MV-4-11 (cell line): ENCODE measurements at regions not wholly inside any gene's neighbourhood (a gene's known extent, or its start where the extent isn't known, plus 50 kb on each side); places are given as distances from the start of the nearest gene placed in this dataset.

Experiments used
- DNase-seq: peaks from one replicate; lab custom pipeline; 2025; lab: John Stamatoyannopoulos, UW

DNA sequence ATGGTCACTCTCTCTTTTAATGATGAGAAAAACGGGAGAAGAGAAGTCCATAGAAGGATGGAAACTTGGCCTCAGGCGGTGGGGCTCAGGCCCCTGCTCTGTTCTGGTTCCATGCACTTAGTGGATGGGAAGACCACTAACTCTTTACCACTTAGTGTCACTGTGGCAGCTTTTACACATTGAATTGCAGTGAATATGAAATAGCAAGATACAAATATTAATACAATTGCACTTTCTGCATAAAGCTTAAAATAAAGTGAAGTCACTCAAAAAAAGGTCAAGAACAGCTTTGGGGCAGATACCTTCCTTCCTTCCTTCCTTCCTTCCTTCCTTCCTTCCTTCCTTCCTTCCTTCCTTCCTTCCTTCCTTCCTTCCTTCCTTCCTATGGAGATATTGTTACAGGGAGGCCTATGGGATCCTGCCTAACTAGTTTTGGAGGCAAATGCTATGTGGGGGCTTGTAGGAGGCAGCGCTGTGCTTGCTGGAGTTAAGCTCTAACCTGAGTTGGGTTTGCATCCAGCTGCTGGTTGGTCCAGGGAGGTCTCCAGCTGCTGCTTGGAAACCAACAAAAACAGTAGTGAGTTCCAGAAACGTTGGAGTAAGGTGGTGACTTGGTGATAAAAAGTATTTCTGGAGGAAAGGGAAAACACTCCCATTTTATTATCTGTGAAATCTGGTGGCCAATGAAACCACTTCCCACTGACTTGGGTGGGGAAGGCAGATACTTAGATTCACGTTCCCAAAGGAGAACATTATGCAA is 62.3 kb upstream of the NKX2-2 start:
- no peak for DNase-seq

DNA sequence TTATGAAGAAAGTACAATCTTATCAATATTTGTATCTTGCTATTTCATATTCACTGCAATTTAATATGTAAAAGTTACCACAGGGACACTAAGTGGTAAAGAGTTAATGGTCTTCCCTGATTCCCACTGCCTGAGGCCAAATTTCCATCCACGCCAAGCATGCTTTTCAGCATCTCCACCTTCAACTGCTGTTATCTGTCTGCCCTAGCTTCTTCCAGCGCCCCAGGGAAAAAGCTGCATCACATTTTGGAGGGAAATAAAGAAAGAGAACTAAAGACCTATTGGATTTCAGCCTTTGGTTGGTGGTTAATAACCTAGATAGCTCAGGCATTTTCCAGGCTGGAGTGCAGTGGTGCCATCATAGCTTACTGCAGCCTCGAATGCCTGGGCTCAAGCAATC is 61.3 kb upstream of the NKX2-2 start:
- no peak for DNase-seq

DNA sequence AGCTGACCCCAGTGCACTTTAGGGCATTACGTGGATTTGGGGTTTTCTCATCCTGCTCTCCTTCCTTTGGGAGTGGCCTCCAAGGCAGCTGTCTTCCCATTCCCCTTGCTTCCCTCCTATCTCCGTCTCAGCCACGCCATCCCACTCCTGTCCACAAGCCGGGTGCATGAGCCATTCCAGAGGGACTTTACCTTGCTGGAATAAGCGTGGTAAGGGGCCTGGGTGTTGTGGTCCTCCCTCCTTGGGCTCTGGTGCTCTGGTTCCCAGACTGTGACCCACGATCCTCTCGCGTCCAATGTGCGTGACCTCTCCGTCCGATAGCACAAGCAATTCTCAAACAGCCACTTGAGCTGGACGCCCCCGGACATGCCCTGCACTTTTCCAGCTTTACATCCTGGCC is 60.6 kb upstream of the NKX2-2 start:
- no peak for DNase-seq

DNA sequence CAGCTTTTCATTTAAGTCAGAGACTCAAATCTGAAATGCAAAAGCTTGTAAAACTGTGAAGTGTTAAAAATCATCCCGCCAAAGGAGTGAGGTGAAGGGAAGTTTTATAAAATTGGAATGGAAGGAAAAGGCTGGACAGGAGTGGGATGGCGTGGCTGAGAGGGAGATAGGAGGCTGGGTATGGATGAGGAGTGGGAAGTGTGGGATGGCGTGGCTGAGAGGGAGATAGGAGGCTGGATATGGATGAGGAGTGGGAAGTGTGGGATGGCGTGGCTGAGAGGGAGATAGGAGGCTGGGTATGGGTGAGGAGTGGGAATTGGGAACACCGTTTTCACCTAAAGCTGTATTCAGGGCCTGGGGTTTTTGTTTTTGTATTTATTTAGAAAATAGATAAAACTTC is 59.4 kb upstream of the NKX2-2 start:
- no peak for DNase-seq

DNA sequence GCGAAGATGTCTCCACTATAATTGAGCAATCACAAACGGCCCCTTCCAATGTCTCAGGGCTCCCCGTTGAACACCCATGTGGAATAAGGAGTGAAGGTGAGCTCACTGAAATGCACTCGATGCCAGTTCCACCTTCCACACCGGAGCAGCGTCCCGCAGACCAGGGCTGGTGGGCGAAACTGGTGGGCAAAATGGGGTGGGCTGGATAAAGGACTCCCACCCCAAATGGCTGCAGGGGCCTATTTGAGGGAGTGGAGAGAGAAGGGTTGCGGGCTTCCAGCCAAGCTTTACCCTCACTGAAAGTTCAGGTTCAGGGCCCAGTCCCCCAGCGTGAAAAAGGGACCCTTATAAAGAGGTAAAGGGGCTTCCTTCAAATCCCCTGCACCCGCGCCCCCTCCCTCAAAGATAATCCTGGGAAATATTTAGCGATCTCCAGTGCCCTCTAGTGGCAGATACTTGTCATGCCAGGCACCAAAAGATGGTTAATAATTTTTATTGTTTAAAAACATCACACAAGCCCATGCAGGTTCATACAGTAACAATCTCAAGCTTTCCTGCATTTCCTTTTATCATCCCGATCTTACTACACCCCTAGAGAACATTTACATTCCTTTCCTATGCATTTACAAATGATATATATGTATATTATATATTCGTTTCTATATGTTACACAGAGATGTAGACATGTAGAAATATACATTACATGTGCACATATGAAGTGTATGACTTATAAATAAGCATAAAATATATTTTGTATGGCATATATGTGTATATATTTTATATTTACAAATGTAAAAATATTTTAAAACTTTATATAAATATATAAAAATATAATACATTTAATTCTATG is 58.2 kb upstream of the NKX2-2 start:
- no peak for DNase-seq

DNA sequence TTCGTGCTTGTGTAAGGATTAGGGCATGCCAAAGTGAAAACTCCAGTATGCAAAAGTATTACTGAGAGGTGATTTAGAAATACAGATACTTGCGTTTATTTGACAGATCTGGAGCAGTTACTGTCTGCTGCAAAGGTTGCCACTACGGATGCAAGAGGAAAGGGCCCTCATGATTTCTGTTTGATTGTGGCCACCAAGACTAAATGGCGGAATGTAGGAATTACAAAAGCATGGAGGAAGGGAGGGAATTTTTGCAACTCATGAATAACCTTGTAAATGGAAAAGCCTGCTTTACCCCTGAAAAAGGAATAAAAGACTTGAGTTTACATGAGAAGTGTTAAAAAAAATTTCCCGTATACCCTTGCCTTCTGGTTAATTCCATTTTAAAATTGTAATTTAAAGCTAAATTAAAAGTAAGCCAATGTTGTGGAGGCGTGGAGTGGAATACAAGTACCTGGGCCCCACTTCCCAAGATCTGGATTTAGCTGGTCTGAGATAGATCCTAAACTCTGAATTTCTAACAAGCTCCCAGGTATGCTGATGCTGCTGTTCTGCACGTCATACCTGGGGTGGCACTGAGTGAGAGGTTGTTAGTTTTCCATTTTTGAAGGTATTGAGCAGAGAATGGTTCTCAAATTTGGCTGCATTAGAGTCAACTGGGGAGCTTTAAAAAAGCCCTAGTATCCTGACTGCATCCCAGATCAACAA is 56.6 kb upstream of the NKX2-2 start:
- no peak for DNase-seq

DNA sequence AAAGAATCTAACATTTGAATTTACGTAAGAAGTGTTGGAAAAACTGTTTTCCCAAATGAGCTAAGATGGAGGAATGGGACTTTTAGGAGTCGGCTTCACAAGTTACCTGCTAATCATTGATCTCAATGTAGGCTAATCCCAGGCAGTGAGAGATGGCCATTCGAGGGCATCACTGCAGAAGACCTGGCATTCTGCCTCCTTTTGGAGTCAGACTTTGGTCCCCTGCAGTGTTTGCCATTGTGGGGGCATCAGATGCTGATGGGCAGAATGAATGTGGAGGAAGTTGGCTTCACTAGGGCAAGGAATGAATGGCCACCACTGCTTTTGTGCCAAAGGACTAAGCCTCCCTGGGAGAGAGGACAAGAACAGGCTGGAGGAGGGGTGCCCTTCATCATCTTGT is 55.7 kb upstream of the NKX2-2 start:
- DNase-seq: no peak

DNA sequence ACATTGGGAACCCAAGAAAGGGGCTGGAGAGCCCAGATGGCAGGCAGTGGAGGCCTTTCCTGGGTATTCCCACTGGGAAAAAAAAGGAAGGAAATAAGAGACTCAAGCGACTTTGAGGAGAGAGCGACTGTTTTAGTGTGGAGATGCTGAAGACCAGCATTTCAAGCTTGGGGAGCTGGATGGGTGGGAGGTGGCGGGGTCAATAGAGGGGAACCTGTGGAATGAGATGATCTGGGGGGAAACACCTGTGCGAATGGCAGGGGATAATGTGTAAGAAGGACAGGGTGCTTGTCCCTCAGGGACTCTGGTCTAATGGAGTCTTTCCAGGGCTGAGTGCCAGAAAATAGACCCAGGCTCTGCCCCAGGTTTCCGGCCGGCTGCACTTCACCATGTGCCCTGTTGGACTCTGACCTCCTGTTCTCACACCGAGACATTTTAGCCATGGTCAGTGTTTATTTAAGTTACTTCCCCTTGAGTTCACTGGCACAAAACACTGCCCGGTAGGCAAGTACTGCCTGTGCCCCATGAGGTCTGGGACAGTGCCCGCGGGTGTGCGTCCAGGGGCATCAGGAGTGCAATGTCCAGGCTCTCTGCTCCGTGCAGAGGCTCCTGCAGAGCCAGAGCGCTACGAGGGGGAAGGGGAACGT is 50.4 kb upstream of the NKX2-2 start:
- DNase-seq: no peak
